Suprapubic skin (tissue), 3 donors: ENCODE measurements at regions not wholly inside any gene's neighbourhood (a gene's known extent, or its start where the extent isn't known, plus 50 kb on each side); places are given as distances from the start of the nearest gene placed in this dataset.

ENCODE experiments used
- CTCF ChIP-seq, 2 donors: fragments of 200-600 bp in 1 of 2; fragments of 450-650 bp in 1 of 2; sonication (generic) in 1 of 2; IDR thresholded peaks; one replicate each; pipeline ENCODE4 v1.5.1; 2016 to 2019; ENCODE audit warnings: antibody characterized with exemption in 2 of 2, mild to moderate bottlenecking in 1 of 2, moderate library complexity in 1 of 2
- EP300 ChIP-seq: sonication (generic); formaldehyde crosslinking; IDR thresholded peaks from one replicate; pipeline ENCODE4 v1.6.1; 2017; ENCODE audit warnings: antibody characterized with exemption
- POLR2A ChIP-seq, 2 donors: fragments of 450-650 bp; IDR thresholded peaks; one replicate each; pipeline ENCODE4 v1.6.1; 2017; ENCODE audit warnings: antibody characterized with exemption in 2 of 2, mild to moderate bottlenecking in 2 of 2, moderate library complexity in 2 of 2

GRCh38 chr17:79237448-79238053 lies 162.9 kb downstream of the ENGASE start:
- TF ChIP-seq POLR2A (IDR thresholded peaks at IDR 0.05): no peak
- TF ChIP-seq CTCF (IDR thresholded peaks at IDR 0.05): no peak
- TF ChIP-seq EP300: no peak
